ENCODE measurements at regions not wholly inside any gene's neighbourhood (a gene's known extent, or its start where the extent isn't known, plus 50 kb on each side); places are given as distances from the start of the nearest gene placed in this dataset.

GRCh38 chr12:25005376-25005775 lies 56.5 kb upstream of the BCAT1 start:
- ChIA-PET CTCF (interaction anchor here (1.1 kb wide), 1 partner anchor 125 kb away, joined by 3 read pairs; no protein-coding TSS in a partner anchor), POLR2A (no interaction called here)
- Histone ChIP-seq H3K4me1 (ENCODE audit: control insufficient read depth, insufficient read depth, low read length) (no peaks in the 10 kb centered on the region), H3K9me3 (ENCODE audit: control insufficient read depth, insufficient read depth, low read depth, low read length) (no peaks in the 10 kb centered on the region), H3K4me3 (ENCODE audit: low read depth, low read length) (no peak overlapping the region), H3K27ac (ENCODE audit: extremely low read depth, low read depth, low read length) (no peak overlapping the region), H3K36me3 (ENCODE audit: control insufficient read depth in 2 of 2, insufficient read depth in 1 of 2, low read length in 2 of 2) (no peaks in the 10 kb centered on the region)
- TF ChIP-seq, protein P1, sequence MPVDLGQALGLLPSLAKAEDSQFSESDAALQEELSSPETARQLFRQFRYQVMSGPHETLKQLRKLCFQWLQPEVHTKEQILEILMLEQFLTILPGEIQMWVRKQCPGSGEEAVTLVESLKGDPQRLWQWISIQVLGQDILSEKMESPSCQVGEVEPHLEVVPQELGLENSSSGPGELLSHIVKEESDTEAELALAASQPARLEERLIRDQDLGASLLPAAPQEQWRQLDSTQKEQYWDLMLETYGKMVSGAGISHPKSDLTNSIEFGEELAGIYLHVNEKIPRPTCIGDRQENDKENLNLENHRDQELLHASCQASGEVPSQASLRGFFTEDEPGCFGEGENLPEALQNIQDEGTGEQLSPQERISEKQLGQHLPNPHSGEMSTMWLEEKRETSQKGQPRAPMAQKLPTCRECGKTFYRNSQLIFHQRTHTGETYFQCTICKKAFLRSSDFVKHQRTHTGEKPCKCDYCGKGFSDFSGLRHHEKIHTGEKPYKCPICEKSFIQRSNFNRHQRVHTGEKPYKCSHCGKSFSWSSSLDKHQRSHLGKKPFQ (tag by site-specific recombination; IDR thresholded peaks at IDR 0.05) = no peak
- TF ChIP-seq ZNF341 (tag by site-specific recombination; IDR thresholded peaks at IDR 0.05; ENCODE audit: low read depth) = no peak
- no peak for TF ChIP-seq ZNF221 (tag by site-specific recombination; IDR thresholded peaks at IDR 0.05; ENCODE audit: borderline replicate concordance)
- no peak for TF ChIP-seq ZNF670 (tag by site-specific recombination; IDR thresholded peaks at IDR 0.05; ENCODE audit: low read depth)
- TF ChIP-seq ZNF211 (tag by site-specific recombination; IDR thresholded peaks at IDR 0.05; ENCODE audit: low read depth) = no peak
- no peak for TF ChIP-seq GLI2 (tag by site-specific recombination; IDR thresholded peaks at IDR 0.05; ENCODE audit: borderline replicate concordance, low read depth)
- TF ChIP-seq, protein P2, sequence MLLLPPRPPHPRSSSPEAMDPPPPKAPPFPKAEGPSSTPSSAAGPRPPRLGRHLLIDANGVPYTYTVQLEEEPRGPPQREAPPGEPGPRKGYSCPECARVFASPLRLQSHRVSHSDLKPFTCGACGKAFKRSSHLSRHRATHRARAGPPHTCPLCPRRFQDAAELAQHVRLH (tag by site-specific recombination; IDR thresholded peaks at IDR 0.05) = no peak
- no peak for TF ChIP-seq GFI1B (tag by site-specific recombination; IDR thresholded peaks at IDR 0.05)
- TF ChIP-seq PRDM1 (tag by site-specific recombination; IDR thresholded peaks at IDR 0.05) = no peak
- no peak for TF ChIP-seq ZNF747 (tag by site-specific recombination; IDR thresholded peaks at IDR 0.05)
- no peak for TF ChIP-seq ZNF473 (tag by site-specific recombination; IDR thresholded peaks at IDR 0.05)
- TF ChIP-seq, protein P3, sequence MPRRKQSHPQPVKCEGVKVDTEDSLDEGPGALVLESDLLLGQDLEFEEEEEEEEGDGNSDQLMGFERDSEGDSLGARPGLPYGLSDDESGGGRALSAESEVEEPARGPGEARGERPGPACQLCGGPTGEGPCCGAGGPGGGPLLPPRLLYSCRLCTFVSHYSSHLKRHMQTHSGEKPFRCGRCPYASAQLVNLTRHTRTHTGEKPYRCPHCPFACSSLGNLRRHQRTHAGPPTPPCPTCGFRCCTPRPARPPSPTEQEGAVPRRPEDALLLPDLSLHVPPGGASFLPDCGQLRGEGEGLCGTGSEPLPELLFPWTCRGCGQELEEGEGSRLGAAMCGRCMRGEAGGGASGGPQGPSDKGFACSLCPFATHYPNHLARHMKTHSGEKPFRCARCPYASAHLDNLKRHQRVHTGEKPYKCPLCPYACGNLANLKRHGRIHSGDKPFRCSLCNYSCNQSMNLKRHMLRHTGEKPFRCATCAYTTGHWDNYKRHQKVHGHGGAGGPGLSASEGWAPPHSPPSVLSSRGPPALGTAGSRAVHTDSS (tag by site-specific recombination; IDR thresholded peaks at IDR 0.05) = no peak
- no peak for TF ChIP-seq KLF8 (tag by site-specific recombination; IDR thresholded peaks at IDR 0.05)
- no peak for TF ChIP-seq ZNF449 (tag by site-specific recombination; IDR thresholded peaks at IDR 0.05)

- Histone ChIP-seq H3K27ac (ENCODE audit: extremely low read depth, low read depth, low read length) (no peak overlapping the region), H3K9me3 (ENCODE audit: control insufficient read depth, insufficient read depth, low read depth, low read length) (no peaks in the 10 kb centered on the region), H3K36me3 (ENCODE audit: control insufficient read depth in 2 of 2, insufficient read depth in 1 of 2, low read length in 2 of 2) (no peaks in the 10 kb centered on the region), H3K4me1 (ENCODE audit: control insufficient read depth, insufficient read depth, low read length) (no peaks in the 10 kb centered on the region; the same call in 1 of the 2 replicates), H3K4me3 (ENCODE audit: low read depth, low read length) (no peak overlapping the region)
- TF ChIP-seq TRIM28 (IDR thresholded peaks at IDR 0.05; ENCODE audit: borderline replicate concordance, low read length) (no peak), ZNF544 (tag by site-specific recombination; IDR thresholded peaks at IDR 0.05) (no peak), ZNF488 (tag by site-specific recombination; IDR thresholded peaks at IDR 0.05) (no peak), ZNF175 (tag by site-specific recombination; IDR thresholded peaks at IDR 0.05) (no peak), ATF2 (tag by site-specific recombination; IDR thresholded peaks at IDR 0.05; ENCODE audit: low read depth) (no peak), ZNF529 (tag by site-specific recombination; IDR thresholded peaks at IDR 0.05; ENCODE audit: insufficient replicate concordance) (no peak), ZNF473 (tag by site-specific recombination; IDR thresholded peaks at IDR 0.05) (no peak), ZNF501 (tag by site-specific recombination; IDR thresholded peaks at IDR 0.05) (no peak), ZNF221 (tag by site-specific recombination; IDR thresholded peaks at IDR 0.05; ENCODE audit: borderline replicate concordance) (no peak), ZNF280C (tag by site-specific recombination; IDR thresholded peaks at IDR 0.05) (no peak)
- TF ChIP-seq, protein P4, sequence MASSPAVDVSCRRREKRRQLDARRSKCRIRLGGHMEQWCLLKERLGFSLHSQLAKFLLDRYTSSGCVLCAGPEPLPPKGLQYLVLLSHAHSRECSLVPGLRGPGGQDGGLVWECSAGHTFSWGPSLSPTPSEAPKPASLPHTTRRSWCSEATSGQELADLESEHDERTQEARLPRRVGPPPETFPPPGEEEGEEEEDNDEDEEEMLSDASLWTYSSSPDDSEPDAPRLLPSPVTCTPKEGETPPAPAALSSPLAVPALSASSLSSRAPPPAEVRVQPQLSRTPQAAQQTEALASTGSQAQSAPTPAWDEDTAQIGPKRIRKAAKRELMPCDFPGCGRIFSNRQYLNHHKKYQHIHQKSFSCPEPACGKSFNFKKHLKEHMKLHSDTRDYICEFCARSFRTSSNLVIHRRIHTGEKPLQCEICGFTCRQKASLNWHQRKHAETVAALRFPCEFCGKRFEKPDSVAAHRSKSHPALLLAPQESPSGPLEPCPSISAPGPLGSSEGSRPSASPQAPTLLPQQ (tag by site-specific recombination; IDR thresholded peaks at IDR 0.05) = no peak
- ChIA-PET POLR2A (no interaction called here), CTCF (interaction anchor here (0.8 to 1.7 kb wide), 3 partner anchors 75 to 151 kb away, joined by 3 to 4 read pairs (median 4); no protein-coding TSS in a partner anchor)
Measured at GRCh38 chr12:25004447-25004846, 55.5 kb upstream of the BCAT1 start.

Measured in HEK293 (cell line).